ENCODE measurements at regions not wholly inside any gene's neighbourhood (a gene's known extent, or its start where the extent isn't known, plus 50 kb on each side); places are given as distances from the start of the nearest gene placed in this dataset.

DNA sequence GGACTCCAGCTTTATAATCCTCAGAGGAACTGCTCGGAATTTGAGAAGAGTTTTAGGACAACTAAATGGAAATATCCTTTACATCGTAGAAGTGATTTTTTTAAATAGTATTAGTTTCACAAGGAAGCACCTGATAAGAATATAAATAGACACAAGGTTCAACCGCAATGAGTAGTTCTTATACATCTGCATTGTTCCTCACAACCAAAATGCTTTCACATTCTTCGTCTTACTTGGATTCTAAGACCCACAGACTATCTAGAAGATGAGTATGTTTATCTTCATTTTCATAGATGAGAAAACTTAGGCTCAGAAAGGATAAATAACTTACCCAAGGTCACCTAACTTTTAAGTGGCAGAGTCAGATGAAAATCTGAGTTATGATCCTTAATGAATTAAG, 469.0 kb downstream of the GALC start:
- DNase-seq (ENCODE audit: low read depth, low spot score), result no peak

DNA sequence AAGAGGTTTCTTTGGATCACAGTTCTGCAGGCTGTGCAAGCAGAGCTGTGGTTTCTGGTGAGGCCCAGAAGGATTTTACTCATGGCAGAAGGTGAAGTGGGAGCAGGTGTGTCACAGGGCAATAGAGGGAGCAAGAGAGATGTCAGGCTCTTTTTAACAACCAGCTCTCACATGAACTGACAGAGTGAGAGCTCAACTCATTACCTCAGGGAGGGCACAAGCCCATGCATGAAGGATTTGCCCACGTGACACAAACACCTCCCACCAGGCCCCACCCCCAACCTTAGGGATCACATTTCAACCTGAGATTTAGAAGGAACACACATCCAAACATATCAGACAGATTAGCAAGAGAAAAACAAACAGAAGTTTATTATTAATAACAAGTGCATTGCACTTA, 470.4 kb downstream of the GALC start:
- no peak for DNase-seq (ENCODE audit: low read depth, low spot score)

DNA sequence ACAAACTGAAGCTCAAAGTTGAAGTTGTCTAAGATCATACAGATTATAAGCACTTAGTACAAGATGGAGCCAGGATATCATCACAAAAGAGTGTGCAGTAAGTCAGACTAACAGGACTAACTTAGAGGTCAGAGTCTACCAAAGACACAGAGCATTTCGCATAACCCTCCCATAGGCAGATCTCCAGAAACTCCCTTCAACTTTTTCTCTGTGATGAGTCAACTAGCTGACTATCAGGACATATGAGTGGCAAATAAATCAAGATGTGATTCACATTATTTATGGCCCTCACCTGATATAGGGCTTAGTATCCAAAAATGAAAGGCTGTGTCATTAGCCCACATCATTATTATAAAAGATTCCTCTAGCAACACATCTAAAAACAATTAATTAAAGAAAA, 484.6 kb downstream of the GALC start:
- DNase-seq (ENCODE audit: low read depth, low spot score), result no peak

DNA sequence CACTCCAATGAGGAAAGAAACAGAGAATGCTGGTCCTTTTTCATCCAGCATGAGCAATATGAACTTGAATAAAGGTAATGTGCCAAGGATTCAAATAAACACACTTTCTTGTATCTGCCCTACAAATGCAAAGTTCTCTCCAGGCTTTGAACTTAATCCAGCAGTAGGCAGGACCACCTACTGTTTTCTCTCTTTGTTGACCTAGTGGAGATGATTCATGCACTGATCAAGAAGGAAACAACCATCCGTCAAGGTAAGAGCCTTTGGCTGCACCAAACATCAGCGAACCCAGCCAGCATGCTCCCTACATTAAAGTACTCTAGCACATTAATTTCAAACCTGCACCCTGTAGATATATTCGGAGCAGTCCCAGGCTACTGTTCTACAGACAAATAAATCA, 489.3 kb downstream of the GALC start:
- DNase-seq (ENCODE audit: low read depth, low spot score), result no peak

DNA sequence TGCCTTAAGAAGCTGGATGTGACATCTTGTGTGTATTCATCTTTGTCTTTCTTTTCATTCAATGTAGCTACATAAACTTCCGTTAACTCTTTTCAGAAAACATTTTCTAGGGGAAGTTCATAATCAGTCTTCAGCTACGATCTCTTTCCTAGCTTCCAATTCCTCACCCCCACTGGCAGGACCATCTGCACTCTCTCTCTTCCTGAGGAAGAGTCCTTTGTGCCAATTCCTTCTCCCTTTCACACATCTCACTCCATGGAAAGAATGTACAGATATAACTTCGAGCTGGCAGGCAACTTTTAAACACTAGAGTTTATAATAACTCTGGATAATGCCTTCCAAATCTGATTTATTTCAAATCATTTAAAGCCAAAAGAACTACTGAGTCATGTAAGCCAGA, 495.7 kb downstream of the GALC start:
- no peak for DNase-seq (ENCODE audit: low read depth, low spot score)

DNA sequence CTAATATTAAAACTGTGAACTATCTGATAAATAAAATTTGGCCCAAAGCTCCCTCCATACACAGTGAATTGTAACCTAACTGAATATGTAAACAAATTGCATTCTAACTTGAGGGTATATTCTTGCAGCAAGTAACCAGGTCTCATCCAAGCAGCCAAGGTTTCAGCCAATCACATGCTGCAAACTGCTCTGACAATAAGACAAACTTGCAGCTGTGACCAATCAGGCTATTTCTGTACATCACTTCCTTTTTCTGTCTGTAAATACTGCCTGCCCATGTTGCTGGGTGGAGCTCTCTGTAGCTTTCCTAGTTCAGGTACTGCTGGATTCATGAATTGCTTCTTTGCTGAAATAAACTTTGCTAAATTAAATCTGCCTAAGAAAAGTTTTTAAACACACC, 499.0 kb downstream of the GALC start:
- no peak for DNase-seq (ENCODE audit: low read depth, low spot score)

DNA sequence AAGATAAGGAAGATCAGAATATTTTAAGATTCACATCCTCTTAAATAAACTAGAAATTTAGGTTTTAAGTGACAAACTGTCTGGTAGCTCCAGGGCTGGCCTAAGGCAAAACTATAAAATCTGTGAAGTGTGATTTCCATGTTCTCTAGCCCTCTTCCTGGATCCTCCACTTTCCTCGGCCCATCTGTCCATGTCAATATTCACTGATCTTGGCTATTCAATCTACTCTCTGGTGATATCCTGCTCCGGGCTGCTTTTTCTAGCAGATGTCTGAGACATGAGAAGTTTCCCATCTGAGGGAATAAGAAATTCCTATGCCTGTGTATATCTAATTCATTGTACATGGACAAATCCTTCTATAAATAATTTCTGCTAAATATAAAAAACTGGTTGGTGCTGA, 500.4 kb downstream of the GALC start:
- DNase-seq (ENCODE audit: low read depth, low spot score), result no peak

DNA sequence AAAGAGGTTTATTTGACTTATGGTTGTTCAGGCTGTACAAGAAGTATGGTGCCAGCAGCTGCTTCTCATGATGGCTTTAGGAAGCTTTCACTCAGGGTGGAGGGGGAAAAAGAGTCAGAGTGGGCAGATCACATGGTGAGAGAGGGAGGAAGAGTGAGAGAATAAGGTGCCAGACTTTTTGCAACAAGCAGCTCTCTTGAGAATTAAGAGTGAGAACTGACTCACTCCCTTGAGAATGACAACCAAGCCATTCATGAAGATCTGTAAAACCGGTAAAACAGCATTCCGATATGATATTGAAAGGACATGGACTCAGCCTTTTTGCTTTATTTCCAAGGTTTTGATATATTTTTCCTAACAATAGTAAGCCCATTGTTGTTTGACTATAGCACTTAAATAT, 501.2 kb downstream of the GALC start:
- no peak for DNase-seq (ENCODE audit: low read depth, low spot score)

DNA sequence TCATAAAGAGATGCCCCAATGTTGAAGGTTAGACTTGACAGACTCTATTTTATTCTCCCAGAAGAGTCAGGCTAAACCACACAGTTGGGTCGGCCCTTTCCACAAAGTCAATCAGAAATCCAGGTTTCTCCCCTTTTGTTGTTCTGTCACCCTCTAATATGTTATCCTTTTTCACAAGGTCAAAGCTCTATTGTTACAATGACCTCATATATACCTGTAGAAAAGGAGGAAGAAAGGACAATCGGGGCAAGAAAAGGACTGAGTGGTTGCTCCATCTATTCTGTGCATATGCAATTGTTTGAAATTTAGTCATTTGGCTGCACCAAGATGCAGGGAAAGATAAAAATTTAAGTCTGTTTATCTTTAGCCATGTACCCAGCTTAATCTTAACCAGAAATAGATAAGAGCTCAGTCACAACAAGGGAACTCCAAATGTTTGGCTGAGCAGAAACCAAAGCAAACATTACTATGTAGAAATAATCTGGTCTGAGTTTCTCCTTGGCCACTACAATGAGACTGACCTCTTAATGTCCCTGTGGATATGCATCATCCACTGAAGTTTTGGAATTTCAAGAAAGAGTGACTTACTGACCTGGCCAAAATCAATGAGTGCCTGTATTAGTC, 503.7 kb downstream of the GALC start:
- DNase-seq (ENCODE audit: low read depth, low spot score), result no peak

DNA sequence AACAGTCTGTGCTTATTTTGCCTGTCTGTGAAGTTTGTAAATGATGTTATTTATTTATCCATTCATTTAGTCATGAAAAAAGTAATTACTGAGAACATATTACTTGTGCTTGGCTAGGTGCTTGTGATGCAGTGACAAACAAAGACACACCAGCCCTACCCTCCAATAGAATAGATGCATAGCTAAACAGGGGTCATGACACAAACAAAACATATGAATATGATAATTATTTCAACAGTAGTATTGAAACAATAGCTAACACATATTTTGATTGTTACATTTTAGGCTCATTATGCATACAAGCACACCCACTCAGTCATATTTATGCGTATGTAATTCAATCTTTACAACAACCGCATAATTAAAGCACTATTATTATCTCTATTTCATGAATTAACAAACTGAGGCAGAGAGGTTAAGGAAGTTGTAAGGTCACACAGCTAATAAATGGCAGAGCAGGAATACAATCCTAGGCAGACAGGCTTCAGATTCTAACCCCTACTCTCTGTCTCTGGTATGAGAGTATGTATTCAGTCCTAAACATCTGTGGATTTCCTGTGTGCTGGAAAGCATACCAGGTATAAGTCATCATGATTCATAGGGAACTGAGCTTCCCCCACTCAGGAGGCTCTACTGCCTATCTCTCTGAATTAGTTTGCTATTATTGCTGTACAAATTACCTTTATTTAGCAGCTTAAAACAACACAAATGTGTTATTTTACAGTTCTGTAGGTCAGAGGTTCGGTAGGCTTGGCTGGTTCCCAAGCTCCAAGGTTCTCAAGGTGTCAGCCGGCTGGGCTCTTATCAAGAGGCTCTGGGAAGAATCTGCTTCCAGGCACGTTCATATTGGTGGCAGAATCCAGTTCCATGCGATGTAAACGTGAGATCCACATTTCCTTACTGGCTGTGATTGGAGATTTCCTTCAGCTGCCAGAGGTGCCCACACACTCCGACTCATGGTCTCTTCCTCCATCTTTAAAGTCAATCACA, 509.4 kb downstream of the GALC start:
- no peak for DNase-seq (ENCODE audit: low read depth, low spot score)

DNA sequence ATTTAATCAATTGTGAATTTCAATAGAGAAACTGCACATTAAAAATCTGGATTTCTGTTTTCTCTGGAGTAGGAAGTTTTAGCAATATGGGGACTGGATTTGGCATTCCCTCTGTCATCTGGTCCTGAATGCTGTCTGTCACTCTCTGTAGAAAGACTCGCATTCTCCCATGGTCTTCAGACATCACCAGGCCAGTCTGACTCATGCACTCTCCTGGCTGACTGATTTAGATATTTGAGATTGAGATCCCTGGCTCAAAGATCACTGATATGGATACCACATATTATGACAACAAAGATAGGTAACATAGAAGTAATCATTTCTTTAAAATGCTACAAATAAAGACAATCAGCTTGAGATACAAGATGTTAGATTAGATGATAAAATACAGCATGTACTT, 524.5 kb downstream of the GALC start:
- no peak for DNase-seq (ENCODE audit: low read depth, low spot score)

DNA sequence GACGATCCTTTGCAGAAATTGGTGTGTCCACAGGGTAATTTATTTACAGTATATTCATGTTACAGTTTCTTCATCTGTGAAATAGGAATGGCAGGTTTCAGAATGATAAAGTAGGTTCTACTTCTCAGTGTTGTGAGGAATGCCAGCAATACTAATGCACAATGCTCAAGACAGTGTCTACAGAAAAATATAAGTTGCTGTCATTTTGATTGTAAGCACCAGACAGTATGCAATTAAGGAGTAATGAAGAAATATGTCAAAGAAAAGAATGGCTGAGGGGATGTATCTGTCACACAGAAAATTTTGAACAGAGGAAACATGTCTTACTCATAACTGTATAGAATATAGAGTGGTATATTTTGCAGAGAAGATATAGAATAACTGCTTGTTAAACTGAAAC, 525.4 kb downstream of the GALC start:
- DNase-seq (ENCODE audit: low read depth, low spot score), result no peak

DNA sequence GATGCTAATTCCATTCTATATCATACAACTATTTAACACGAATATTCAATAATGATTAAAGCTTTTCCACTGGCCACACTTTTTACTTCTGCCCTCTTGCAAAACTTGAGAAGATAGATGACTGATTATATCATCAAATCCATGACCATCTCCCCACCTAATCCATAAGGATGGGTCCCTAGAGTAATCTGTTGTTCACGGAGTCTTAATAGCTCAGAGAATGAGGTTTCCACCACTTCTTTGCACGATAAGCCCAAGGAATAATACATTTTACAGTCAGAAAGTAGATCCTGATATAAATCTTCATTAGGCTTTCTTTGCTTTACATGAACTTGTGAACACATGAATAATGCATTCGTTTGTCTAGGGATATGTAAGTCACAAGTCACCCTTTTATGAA, 527.2 kb downstream of the GALC start:
- no peak for DNase-seq (ENCODE audit: low read depth, low spot score)

DNA sequence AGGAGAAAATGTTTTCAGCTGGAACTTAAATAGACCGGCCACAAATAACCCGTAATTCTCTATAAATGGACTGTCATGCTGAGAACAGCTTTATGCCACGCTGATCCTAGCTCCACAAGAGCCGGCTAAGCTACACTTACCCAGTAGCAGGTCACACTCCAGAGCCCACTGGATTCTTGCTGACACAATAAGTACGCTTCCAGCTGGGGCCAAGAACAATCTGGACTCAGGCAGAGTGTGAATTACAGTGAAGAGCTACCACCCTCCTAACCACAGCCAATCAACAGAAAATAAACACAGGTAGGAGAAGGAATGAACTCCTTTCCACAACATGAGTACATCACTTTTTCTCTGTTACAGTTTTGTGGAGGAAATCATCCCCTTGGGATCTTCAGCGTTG, 531.3 kb downstream of the GALC start:
- no peak for DNase-seq (ENCODE audit: low read depth, low spot score)

DNA sequence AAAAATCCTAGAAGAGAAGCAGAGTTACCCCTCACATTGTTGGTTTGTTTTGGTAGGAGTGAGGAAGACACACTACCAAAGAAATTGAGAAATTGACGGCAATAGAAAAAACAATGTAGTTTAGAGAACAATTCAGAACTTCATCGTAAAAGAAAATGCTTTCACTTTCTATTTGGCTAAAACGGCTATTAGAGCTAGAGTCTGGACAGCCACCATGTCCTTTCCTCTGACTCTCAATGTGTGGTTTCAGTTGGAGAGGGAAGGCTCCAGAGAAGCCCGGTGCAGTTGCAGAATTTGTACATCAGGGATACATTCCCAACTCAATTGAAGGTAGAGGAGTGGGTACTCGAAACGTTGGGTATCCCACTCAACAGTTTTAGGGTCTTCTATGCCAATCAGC, 535.3 kb downstream of the GALC start:
- no peak for DNase-seq (ENCODE audit: low read depth, low spot score)

DNA sequence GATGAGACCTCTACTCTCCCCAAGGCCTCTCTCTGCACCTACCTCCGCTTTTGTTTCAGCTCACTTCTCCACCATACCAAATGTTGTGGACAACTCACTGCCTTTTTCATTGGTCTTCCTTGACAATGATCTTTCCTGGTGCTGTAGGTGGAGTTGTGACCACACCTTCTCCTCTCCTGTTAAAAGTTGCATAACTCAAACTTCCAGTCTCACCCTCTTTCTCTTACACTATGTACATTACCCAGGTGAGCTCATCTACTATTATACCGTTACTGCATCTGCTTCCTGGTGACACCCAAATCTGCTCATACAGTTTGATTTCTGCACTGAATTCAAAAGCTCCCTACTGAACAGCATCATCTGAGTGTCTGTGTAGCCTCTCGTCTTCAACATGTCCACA, 542.8 kb downstream of the GALC start:
- no peak for DNase-seq (ENCODE audit: low read depth, low spot score)

DNA sequence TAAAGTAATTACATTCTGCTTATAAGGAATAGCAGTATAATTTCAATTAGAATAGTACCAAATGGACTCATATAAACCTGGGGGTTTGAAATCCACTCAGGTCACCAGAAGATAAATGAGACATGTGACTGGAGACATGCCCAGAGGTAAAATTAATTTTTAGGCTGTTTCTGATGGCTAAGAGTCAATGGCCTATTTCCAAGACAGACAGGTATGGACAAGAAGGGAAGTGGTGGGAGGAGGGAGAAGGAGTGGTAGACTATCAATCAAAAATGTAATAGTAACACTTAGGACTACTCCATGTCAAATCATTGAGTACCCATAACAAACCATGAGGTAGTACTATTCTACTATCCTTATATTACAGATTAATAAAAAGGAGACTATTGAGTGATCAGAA, 544.0 kb downstream of the GALC start:
- DNase-seq (ENCODE audit: low read depth, low spot score), result no peak

DNA sequence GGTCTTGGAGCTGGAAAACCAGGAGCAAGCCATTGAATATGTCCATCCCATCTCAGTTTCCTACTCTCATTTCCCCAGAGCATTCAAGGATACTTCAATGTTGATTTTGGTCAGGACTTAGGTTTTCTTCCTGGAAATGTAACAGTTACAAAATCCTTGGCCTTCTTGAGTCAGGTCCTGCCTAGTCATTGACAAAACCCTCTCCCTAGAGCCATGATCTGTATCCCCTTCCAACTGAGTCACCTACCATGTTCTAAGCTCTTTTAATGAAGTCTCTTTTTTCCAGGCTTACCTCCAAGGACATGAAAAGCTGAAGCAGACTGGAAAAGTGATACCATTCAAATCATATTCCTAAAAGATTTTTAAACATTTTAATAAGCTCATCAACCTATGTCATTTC, 549.2 kb downstream of the GALC start:
- DNase-seq (ENCODE audit: low read depth, low spot score), result no peak

DNA sequence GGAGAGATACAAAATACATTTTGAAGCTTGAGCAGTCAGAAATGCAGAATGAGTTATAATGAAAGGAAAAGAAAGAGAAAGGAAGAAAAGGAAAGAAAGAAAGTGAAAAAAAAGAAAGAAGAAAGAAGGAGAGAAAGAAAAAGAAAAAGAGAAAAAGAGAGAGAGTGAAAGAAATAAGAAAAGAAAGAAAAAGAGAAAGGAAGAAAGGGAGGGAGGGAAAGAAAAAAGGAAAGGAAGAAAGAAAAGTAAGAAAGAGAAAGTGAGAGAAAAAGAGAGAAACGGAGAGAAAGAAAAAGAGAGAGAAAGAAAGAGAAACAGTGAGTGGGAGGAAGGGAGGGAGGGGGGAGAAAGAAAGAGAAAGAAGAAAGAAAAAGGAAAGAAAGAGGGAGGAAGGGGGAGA, 549.9 kb downstream of the GALC start:
- no peak for DNase-seq (ENCODE audit: low read depth, low spot score)

DNA sequence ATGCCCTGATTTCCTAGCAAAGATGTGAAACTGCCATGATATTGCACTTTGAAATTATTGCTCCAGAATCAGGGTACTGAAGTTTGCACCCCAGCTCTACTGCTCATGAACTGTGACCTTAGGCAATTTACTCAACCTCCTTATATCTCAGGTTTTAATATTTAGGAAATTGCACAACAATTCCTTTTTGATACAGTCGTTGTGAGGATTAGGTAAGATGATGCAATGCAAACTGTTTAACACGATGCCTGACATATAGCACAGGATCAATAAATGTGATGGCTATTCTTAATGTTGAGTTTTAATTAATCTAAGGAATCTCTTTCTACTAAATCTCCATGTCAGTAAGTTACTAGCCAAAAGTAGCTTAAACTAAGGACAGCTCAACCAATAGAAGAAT, 555.8 kb downstream of the GALC start:
- no peak for DNase-seq (ENCODE audit: low read depth, low spot score)

DNA sequence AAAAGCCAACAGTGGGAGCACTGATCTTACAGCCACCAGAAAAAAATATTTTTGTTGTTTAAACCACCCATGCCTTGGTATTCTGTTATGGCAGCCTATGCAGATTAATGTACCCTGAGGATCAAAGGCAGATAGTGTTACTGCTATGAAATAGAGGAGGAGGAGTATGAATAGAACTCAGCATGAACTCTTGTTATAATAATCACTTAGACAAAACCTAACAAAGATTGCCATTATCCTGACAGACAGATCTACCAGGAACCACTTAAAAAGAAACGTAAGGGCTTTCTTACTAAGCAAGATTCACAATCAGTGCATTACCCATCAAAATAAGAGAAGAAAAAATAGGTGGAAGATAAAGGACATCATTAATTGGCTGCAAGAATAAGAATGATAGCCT, 558.3 kb downstream of the GALC start:
- no peak for DNase-seq (ENCODE audit: low read depth, low spot score)

DNA sequence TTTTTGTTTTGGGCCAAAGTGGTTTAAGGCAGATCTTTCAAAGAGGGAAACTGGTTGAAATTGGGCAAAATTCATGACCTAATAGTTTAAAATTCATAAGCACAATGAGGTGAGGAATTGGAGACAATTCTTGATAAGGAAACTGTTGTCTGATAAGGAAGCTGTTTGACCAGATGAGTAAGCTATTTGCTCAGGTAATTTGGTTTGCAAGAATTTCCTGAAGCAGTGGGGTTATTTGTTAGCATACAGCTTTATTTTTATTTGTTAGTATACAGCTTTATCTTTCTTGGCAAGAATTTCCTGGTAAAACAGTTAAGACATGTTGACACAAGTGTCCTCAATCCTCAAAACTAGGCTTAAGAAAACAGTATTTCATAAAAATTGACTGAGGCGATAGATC, 559.0 kb downstream of the GALC start:
- DNase-seq (ENCODE audit: low read depth, low spot score), result no peak

DNA sequence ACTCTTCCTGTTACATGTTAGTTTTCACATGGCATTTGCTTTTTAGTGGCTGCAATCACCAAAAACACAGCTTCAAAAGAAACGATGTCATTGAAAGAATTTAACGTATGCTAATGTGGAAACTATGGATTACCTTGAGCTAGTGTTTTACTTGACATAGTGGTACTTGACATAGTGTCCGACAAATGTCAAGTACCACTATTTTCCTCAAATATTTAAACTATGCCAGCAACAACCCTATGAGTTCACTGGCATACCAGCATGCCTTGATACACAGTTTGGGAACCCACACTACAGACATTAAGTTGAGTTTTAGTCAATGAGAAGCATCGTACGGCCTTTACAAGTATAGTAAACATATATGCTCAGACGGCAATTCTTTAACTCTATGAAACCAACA, 560.3 kb downstream of the GALC start:
- DNase-seq (ENCODE audit: low read depth, low spot score), result no peak

All from activated CD4-positive, CD25-positive, alpha-beta regulatory T cell treated with anti-CD3 and anti-CD28 coated beads, Interleukin-2, amount 50 U/mL, for 16 hours (primary cell).